ENCODE measurements at regions not wholly inside any gene's neighbourhood (a gene's known extent, or its start where the extent isn't known, plus 50 kb on each side); places are given as distances from the start of the nearest gene placed in this dataset.

- Histone ChIP-seq H3K18ac (ENCODE audit: insufficient read length, low read depth, low read length) (no peak overlapping the region), H4K5ac (ENCODE audit: insufficient read length, low read depth, low read length) (no peak overlapping the region), H3K23ac (ENCODE audit: insufficient read length, low read depth, low read length) (no peak overlapping the region), H3K4ac (ENCODE audit: low read depth, low read length) (no peak overlapping the region), H4K20me1 (ENCODE audit: control insufficient read depth, insufficient read depth, insufficient read length) (no peaks in the 10 kb centered on the region), H4K91ac (ENCODE audit: insufficient read length, low read depth, low read length) (no peak overlapping the region), H4K8ac (replicated peaks; ENCODE audit: insufficient read length, low read depth, low read length) (no peak overlapping the region), H3T11ph (ENCODE audit: low read length) (no peak overlapping the region), H2BK20ac (ENCODE audit: low read depth, low read length, poor library complexity, severe bottlenecking) (no peak overlapping the region), H3K23me2 (ENCODE audit: insufficient read length, low read depth, low read length, poor library complexity, severe bottlenecking) (no peaks in the 10 kb centered on the region), H3K14ac (ENCODE audit: insufficient read depth, low read length) (no peak overlapping the region), H2BK15ac (ENCODE audit: low read depth, low read length) (no peak overlapping the region), H2BK12ac (ENCODE audit: insufficient read length, low read depth, low read length) (no peak overlapping the region), H3K56ac (ENCODE audit: insufficient read length, low read depth, low read length) (no peak overlapping the region), H3K79me1 (ENCODE audit: insufficient read depth, low read depth, low read length, poor library complexity, severe bottlenecking) (no peaks in the 10 kb centered on the region), H3K4me1 (ENCODE audit: insufficient read depth, low read length) (no peaks in the 10 kb centered on the region), H3K27ac (ENCODE audit: insufficient read length, low read depth, low read length) (no peak overlapping the region), H2AK5ac (ENCODE audit: insufficient read length, low read length) (no peak overlapping the region), H2BK5ac (ENCODE audit: insufficient read length, low read length) (no peak overlapping the region), H3K4me2 (ENCODE audit: insufficient read depth, insufficient read length, low read length) (no peak overlapping the region), H3K9ac (ENCODE audit: extremely low read depth, insufficient read length, low read length) (no peak overlapping the region), H3K9me3 (ENCODE audit: control insufficient read depth, low read depth, low read length) (no peaks in the 10 kb centered on the region), H2BK120ac (ENCODE audit: low read depth, low read length, poor library complexity, severe bottlenecking) (no peak overlapping the region), H3K79me2 (ENCODE audit: insufficient read depth, low read length) (no peaks in the 10 kb centered on the region), H3K27me3 (ENCODE audit: insufficient read depth, low read length) (no peaks in the 10 kb centered on the region), H2AFZ (ENCODE audit: low read length) (no peak overlapping the region)
- Mint-ChIP-seq H3K27ac (no peak overlapping the region; a peak in 2 of 7 replicates), H3K4me1 (peaks cover 0 to 2% of the 10 kb centered on the region in 2 experiments; a peak in 1 of 4 replicates), H3K27me3 (ENCODE audit: low read depth) (no peaks in the 10 kb centered on the region), H3K9me3 (no peaks in the 10 kb centered on the region), H3K36me3 (ENCODE audit: insufficient read depth in 1 of 3, low read depth in 3 of 3) (no peaks in the 10 kb centered on the region), H3K4me3 (no peak overlapping the region)
- TF ChIP-seq, protein P1, sequence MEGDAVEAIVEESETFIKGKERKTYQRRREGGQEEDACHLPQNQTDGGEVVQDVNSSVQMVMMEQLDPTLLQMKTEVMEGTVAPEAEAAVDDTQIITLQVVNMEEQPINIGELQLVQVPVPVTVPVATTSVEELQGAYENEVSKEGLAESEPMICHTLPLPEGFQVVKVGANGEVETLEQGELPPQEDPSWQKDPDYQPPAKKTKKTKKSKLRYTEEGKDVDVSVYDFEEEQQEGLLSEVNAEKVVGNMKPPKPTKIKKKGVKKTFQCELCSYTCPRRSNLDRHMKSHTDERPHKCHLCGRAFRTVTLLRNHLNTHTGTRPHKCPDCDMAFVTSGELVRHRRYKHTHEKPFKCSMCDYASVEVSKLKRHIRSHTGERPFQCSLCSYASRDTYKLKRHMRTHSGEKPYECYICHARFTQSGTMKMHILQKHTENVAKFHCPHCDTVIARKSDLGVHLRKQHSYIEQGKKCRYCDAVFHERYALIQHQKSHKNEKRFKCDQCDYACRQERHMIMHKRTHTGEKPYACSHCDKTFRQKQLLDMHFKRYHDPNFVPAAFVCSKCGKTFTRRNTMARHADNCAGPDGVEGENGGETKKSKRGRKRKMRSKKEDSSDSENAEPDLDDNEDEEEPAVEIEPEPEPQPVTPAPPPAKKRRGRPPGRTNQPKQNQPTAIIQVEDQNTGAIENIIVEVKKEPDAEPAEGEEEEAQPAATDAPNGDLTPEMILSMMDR (conservative IDR thresholded peaks at IDR 0.05): no peak
- WGBS (ENCODE audit: extremely low coverage, insufficient read length, low lambda C conversion rate): no CpG with 5 or more reads among the region's 2 CpGs
- no peak for DNase-seq
Measured at GRCh38 chr7:136698977-136699376, 169.5 kb upstream of the CHRM2 start.
